HepG2 (cell line): ENCODE measurements at regions not wholly inside any gene's neighbourhood (a gene's known extent, or its start where the extent isn't known, plus 50 kb on each side); places are given as distances from the start of the nearest gene placed in this dataset.

ENCODE experiments used
- ATAC-seq: fragments of 200-7000 bp; cut with Tn5 transposase; 3 replicates; pipeline ENCODE4 v1.9.1; 2020; ENCODE audit warnings: mild to moderate bottlenecking, moderate library complexity
- BruUV-seq: library from RNA; stranded (reverse); fragments of 400-500 nt; replicated peaks from 2 replicates; lab custom pipeline; 2021; lab: Mats Ljungman, UMichigan
- CTCF ChIA-PET: fragments of 300-600 bp; formaldehyde crosslinking; extraction: SDS; loops from one replicate; lab custom pipeline; 2021; ENCODE audit warnings: low total read pairs, inconsistent platforms, low intra/inter-chr PET ratio; lab: Yijun Ruan, JAX
- POLR2A ChIA-PET: fragments of 350-600 bp; sonication (Branson Sonifier 250); formaldehyde crosslinking; loops from one replicate; lab custom pipeline; 2020; ENCODE audit warnings: antibody characterized with exemption, inconsistent platforms; lab: Yijun Ruan, JAX
- DNase-seq: peaks from one replicate; pipeline ENCODE4 v3.0.0-alpha.2; 2015; ENCODE audit warnings: low spot score
- FAIRE-seq: peaks from 3 replicates; lab custom pipeline; 2011; peaks lifted over from hg19 to GRCh38; lab: Jason Lieb, UNC
- H2AFZ ChIP-seq: one replicate; pipeline ENCODE4 v1.6.1; 2011; ENCODE audit warnings: low read length, inconsistent platforms
- H3K27ac ChIP-seq: fragments of 300-600 bp; 3 replicates; pipeline ENCODE4 v1.8.0; 2011; ENCODE audit warnings: mixed run types, mild to moderate bottlenecking, mixed read lengths, low read length, inconsistent platforms; ENCODE audit not compliant: insufficient read depth; ENCODE audit errors: extremely low read length
- H3K27me3 ChIP-seq, 2 experiments: fragments of 200-600 bp in 1 of 2; 2 replicates in 1 of 2; 3 replicates in 1 of 2; pipeline versions ENCODE4 v1.6.0 to v1.8.0; 2011; ENCODE audit warnings: low read length in 2 of 2, mild to moderate bottlenecking in 2 of 2, moderate library complexity in 2 of 2, inconsistent platforms in 1 of 2; ENCODE audit not compliant: insufficient read depth in 2 of 2, control insufficient read depth in 1 of 2
- H3K36me3 ChIP-seq, 2 experiments: fragments of 200-600 bp in 1 of 2; replicated peaks in 1 of 2; 2 replicates in 1 of 2; 3 replicates in 1 of 2; pipeline versions ENCODE4 v1.5.1 to v1.8.0; 2011; ENCODE audit warnings: low read length in 2 of 2, inconsistent platforms in 1 of 2; ENCODE audit not compliant: insufficient read depth in 2 of 2, control insufficient read depth in 1 of 2
- H3K4me1 ChIP-seq: 2 replicates; pipeline ENCODE4 v1.5.1; 2012; ENCODE audit warnings: low read length, inconsistent platforms; ENCODE audit not compliant: insufficient read depth
- H3K4me2 ChIP-seq: 2 replicates; pipeline ENCODE4 v1.6.0; 2011; ENCODE audit warnings: low read depth, low read length, inconsistent platforms
- H3K4me3 ChIP-seq, 3 experiments: fragments of 200-600 bp in 1 of 3; sonication (generic), shearing (Covaris generic) in 1 of 3; replicated peaks in 1 of 3; 2 replicates each; pipeline ENCODE4 v1.5.1; 2011 to 2016; ENCODE audit warnings: low read length in 3 of 3, inconsistent platforms in 2 of 3, low read depth in 2 of 3, mild to moderate bottlenecking in 2 of 3, control low read depth in 1 of 3, mixed read lengths in 1 of 3; ENCODE audit not compliant: insufficient read depth in 1 of 3
- H3K79me2 ChIP-seq: one replicate; pipeline ENCODE4 v1.6.1; 2011; ENCODE audit warnings: low read length, inconsistent platforms; ENCODE audit not compliant: insufficient read depth
- H3K9ac ChIP-seq: 2 replicates; pipeline ENCODE4 v1.6.0; 2011; ENCODE audit warnings: mild to moderate bottlenecking, low read depth, low read length, inconsistent platforms; ENCODE audit not compliant: insufficient read depth
- H3K9me3 ChIP-seq: 2 replicates; pipeline ENCODE4 v1.5.1; 2012; ENCODE audit warnings: mild to moderate bottlenecking, low read length
- H4K20me1 ChIP-seq: 2 replicates; pipeline ENCODE4 v1.6.0; 2011; ENCODE audit warnings: inconsistent platforms, mild to moderate bottlenecking, low read length, moderate library complexity; ENCODE audit not compliant: insufficient read depth
- KDM4B ChIP-seq: sonication (generic); formaldehyde crosslinking; IDR thresholded peaks from 2 replicates; pipeline ENCODE4 v1.4.0; 2020; ENCODE audit warnings: missing genetic modification reagents
- KLF9 ChIP-seq: IDR thresholded peaks from 2 replicates; pipeline ENCODE4 v1.6.1; 2016; ENCODE audit warnings: low read depth
- NPAS2 ChIP-seq: sonication (generic); formaldehyde crosslinking; IDR thresholded peaks from 2 replicates; pipeline ENCODE4 v1.8.0; 2022; ENCODE audit warnings: mild to moderate bottlenecking, missing genetic modification reagents, borderline replicate concordance
- ZNF160 ChIP-seq: sonication (generic); formaldehyde crosslinking; IDR thresholded peaks from 2 replicates; pipeline ENCODE4 v1.8.0; 2022; ENCODE audit warnings: mild to moderate bottlenecking, inconsistent platforms, missing genetic modification reagents
- ZNF350 ChIP-seq: sonication (generic); formaldehyde crosslinking; IDR thresholded peaks from 2 replicates; pipeline ENCODE4 v1.4.0; 2020; ENCODE audit warnings: mild to moderate bottlenecking, low read depth, missing genetic modification reagents, borderline replicate concordance
- ZNF496 ChIP-seq: sonication (generic); formaldehyde crosslinking; IDR thresholded peaks from 2 replicates; pipeline ENCODE4 v1.8.1; 2023; ENCODE audit warnings: mild to moderate bottlenecking, moderate library complexity, missing genetic modification reagents; ENCODE audit not compliant: insufficient replicate concordance
- ZSCAN21 ChIP-seq: sonication (generic); formaldehyde crosslinking; IDR thresholded peaks from 2 replicates; pipeline ENCODE4 v1.8.0; 2022; ENCODE audit warnings: mild to moderate bottlenecking, missing genetic modification reagents, moderate library complexity, borderline replicate concordance
- WGBS: methylation state at CpG from one replicate; pipeline ENCODE4 v1.1.6; 2017; ENCODE audit warnings: low lambda C conversion rate; 5-methylcytosine and 5-hydroxymethylcytosine counted together
- in situ Hi-C: cut with HindIII; loops from 2 replicates; pipeline ENCODE4 v1.10.0; 2017; ENCODE audit warnings: low pct_unique_long_range_greater_than_20kb; ENCODE audit not compliant: extremely low pct_ligation_motif_present
- intact Hi-C: fragments of 100-400 bp; cut with micrococcal nuclease; formaldehyde crosslinking; loops from one replicate; pipeline ENCODE4 v1.10.0; 2022; ENCODE audit not compliant: unreplicated experiment
- TF ChIP-seq, protein P1 (sequence below): sonication (generic); formaldehyde crosslinking; IDR thresholded peaks from 2 replicates; pipeline ENCODE4 v1.4.0; 2020; ENCODE audit warnings: low read depth, missing genetic modification reagents
- TF ChIP-seq, protein P2 (sequence below): sonication (generic); formaldehyde crosslinking; IDR thresholded peaks from 2 replicates; pipeline ENCODE4 v1.4.0; 2020; ENCODE audit warnings: mild to moderate bottlenecking, missing genetic modification reagents, borderline replicate concordance
- TF ChIP-seq, protein P3 (sequence below): sonication (generic); formaldehyde crosslinking; IDR thresholded peaks from 2 replicates; pipeline ENCODE4 v1.4.0; 2020; ENCODE audit warnings: missing genetic modification reagents
- TF ChIP-seq, protein P4 (sequence below): sonication (generic); formaldehyde crosslinking; IDR thresholded peaks from 2 replicates; pipeline ENCODE4 v1.9.0; 2022; ENCODE audit warnings: low read depth, missing genetic modification reagents

DNA sequence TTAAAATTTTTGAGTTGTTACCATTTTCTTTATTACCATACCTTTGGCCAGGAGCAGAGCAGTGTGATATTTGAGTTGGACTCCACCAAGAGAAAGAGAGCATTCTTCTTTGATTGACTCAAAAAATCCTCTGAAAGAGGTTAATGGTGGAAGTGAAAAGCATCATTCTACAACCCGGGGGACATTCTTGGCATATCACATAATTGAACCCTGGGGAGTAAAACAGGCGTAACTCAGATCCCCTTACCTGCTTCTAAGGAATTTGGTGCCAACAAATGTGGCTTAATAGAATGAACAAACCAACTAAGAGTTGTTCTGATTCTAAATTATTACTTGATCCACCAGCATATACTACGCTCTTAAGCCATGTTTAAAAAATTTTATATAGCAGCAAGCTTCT, 351.1 kb upstream of the DEPDC1 start:
- Histone ChIP-seq H3K9me3 (peaks cover 87% of the 10 kb centered on the region), H3K27ac (no peak overlapping the region), H3K27me3 (no peaks in the 10 kb centered on the region), H4K20me1 (no peaks in the 10 kb centered on the region), H3K9ac (no peak overlapping the region), H3K79me2 (no peaks in the 10 kb centered on the region), H3K4me2 (no peak overlapping the region), H3K36me3 (no peaks in the 10 kb centered on the region), H3K4me1 (no peaks in the 10 kb centered on the region), H2AFZ (no peak overlapping the region), H3K4me3 (no peak overlapping the region)
- DNase-seq, result no peak
- TF ChIP-seq ZSCAN21 (CRISPR knock-in tag) (no peak), ZNF496 (CRISPR knock-in tag) (no peak), ZNF160 (CRISPR knock-in tag) (no peak), KDM4B (no peak), KLF9 (no peak), NPAS2 (CRISPR knock-in tag) (no peak), ZNF350 (CRISPR knock-in tag) (no peak)
- TF ChIP-seq, protein P1, sequence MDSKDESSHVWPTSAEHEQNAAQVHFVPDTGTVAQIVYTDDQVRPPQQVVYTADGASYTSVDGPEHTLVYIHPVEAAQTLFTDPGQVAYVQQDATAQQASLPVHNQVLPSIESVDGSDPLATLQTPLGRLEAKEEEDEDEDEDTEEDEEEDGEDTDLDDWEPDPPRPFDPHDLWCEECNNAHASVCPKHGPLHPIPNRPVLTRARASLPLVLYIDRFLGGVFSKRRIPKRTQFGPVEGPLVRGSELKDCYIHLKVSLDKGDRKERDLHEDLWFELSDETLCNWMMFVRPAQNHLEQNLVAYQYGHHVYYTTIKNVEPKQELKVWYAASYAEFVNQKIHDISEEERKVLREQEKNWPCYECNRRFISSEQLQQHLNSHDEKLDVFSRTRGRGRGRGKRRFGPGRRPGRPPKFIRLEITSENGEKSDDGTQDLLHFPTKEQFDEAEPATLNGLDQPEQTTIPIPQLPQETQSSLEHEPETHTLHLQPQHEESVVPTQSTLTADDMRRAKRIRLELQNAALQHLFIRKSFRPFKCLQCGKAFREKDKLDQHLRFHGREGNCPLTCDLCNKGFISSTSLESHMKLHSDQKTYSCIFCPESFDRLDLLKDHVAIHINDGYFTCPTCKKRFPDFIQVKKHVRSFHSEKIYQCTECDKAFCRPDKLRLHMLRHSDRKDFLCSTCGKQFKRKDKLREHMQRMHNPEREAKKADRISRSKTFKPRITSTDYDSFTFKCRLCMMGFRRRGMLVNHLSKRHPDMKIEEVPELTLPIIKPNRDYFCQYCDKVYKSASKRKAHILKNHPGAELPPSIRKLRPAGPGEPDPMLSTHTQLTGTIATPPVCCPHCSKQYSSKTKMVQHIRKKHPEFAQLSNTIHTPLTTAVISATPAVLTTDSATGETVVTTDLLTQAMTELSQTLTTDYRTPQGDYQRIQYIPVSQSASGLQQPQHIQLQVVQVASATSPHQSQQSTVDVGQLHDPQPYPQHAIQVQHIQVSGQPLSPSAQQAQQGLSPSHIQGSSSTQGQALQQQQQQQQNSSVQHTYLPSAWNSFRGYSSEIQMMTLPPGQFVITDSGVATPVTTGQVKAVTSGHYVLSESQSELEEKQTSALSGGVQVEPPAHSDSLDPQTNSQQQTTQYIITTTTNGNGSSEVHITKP (CRISPR knock-in tag), result no peak
- TF ChIP-seq, protein P2, sequence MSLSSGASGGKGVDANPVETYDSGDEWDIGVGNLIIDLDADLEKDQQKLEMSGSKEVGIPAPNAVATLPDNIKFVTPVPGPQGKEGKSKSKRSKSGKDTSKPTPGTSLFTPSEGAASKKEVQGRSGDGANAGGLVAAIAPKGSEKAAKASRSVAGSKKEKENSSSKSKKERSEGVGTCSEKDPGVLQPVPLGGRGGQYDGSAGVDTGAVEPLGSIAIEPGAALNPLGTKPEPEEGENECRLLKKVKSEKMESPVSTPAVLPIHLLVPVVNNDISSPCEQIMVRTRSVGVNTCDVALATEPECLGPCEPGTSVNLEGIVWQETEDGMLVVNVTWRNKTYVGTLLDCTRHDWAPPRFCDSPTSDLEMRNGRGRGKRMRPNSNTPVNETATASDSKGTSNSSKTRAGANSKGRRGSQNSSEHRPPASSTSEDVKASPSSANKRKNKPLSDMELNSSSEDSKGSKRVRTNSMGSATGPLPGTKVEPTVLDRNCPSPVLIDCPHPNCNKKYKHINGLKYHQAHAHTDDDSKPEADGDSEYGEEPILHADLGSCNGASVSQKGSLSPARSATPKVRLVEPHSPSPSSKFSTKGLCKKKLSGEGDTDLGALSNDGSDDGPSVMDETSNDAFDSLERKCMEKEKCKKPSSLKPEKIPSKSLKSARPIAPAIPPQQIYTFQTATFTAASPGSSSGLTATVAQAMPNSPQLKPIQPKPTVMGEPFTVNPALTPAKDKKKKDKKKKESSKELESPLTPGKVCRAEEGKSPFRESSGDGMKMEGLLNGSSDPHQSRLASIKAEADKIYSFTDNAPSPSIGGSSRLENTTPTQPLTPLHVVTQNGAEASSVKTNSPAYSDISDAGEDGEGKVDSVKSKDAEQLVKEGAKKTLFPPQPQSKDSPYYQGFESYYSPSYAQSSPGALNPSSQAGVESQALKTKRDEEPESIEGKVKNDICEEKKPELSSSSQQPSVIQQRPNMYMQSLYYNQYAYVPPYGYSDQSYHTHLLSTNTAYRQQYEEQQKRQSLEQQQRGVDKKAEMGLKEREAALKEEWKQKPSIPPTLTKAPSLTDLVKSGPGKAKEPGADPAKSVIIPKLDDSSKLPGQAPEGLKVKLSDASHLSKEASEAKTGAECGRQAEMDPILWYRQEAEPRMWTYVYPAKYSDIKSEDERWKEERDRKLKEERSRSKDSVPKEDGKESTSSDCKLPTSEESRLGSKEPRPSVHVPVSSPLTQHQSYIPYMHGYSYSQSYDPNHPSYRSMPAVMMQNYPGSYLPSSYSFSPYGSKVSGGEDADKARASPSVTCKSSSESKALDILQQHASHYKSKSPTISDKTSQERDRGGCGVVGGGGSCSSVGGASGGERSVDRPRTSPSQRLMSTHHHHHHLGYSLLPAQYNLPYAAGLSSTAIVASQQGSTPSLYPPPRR (CRISPR knock-in tag), result no peak
- TF ChIP-seq, protein P3, sequence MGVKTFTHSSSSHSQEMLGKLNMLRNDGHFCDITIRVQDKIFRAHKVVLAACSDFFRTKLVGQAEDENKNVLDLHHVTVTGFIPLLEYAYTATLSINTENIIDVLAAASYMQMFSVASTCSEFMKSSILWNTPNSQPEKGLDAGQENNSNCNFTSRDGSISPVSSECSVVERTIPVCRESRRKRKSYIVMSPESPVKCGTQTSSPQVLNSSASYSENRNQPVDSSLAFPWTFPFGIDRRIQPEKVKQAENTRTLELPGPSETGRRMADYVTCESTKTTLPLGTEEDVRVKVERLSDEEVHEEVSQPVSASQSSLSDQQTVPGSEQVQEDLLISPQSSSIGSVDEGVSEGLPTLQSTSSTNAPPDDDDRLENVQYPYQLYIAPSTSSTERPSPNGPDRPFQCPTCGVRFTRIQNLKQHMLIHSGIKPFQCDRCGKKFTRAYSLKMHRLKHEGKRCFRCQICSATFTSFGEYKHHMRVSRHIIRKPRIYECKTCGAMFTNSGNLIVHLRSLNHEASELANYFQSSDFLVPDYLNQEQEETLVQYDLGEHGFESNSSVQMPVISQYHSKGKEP, result no peak
- TF ChIP-seq, protein P4, sequence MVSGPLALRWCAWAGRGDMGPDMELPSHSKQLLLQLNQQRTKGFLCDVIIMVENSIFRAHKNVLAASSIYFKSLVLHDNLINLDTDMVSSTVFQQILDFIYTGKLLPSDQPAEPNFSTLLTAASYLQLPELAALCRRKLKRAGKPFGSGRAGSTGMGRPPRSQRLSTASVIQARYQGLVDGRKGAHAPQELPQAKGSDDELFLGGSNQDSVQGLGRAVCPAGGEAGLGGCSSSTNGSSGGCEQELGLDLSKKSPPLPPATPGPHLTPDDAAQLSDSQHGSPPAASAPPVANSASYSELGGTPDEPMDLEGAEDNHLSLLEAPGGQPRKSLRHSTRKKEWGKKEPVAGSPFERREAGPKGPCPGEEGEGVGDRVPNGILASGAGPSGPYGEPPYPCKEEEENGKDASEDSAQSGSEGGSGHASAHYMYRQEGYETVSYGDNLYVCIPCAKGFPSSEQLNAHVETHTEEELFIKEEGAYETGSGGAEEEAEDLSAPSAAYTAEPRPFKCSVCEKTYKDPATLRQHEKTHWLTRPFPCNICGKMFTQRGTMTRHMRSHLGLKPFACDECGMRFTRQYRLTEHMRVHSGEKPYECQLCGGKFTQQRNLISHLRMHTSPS (CRISPR knock-in tag), result no peak
- in situ Hi-C loops (no loop called here), intact Hi-C loops (no loop called here)
- FAIRE-seq, result no peak
- 0% methylated on average over 3 of the region's 3 CpGs for WGBS
- ATAC-seq, result no peak
- BruUV-seq, result no TSS peak
- ChIA-PET POLR2A (no interaction called here), CTCF (no interaction called here)
